ENCODE measurements at regions not wholly inside any gene's neighbourhood (a gene's known extent, or its start where the extent isn't known, plus 50 kb on each side); places are given as distances from the start of the nearest gene placed in this dataset.

DNA sequence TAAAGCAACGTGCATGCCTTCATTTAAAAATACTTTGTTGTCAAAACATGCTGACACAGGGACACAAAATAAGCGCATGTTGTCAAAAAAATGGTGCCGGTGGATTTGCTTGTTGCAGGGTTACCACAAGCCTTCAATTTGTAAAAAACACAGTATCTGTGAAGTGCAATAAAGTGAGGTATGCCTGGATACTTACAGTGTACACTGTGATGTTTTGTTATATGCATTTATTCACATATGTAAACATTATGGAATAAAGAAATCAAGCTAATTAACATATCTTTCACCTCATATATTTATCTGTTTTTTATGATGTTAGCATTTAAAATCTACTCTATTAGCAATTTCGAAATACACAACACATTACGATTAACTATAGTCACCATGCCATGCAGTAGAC lies 202.6 kb upstream of the FZD8 start:
- H3K36me3 ChIP-seq (ENCODE audit: control insufficient read depth in 2 of 2, extremely low read depth in 1 of 2, insufficient read depth in 2 of 2, low read length in 2 of 2), result no peaks in the 10 kb centered on the region
- no peaks in the 10 kb centered on the region for H3K9me1 ChIP-seq (replicated peaks; ENCODE audit: control insufficient read depth, extremely low read depth, insufficient read depth, low read length)
- H3K4me2 ChIP-seq (ENCODE audit: insufficient read depth, low read length), result no peak overlapping the region
- CTCF ChIA-PET, result interaction anchor here (1.0 to 1.7 kb wide), 4 partner anchors 18 to 205 kb away, joined by 3 to 5 read pairs (median 4); no protein-coding TSS in a partner anchor
- DNase-seq (ENCODE audit: low read depth, low spot score), result no peak
- TF ChIP-seq, protein P1, sequence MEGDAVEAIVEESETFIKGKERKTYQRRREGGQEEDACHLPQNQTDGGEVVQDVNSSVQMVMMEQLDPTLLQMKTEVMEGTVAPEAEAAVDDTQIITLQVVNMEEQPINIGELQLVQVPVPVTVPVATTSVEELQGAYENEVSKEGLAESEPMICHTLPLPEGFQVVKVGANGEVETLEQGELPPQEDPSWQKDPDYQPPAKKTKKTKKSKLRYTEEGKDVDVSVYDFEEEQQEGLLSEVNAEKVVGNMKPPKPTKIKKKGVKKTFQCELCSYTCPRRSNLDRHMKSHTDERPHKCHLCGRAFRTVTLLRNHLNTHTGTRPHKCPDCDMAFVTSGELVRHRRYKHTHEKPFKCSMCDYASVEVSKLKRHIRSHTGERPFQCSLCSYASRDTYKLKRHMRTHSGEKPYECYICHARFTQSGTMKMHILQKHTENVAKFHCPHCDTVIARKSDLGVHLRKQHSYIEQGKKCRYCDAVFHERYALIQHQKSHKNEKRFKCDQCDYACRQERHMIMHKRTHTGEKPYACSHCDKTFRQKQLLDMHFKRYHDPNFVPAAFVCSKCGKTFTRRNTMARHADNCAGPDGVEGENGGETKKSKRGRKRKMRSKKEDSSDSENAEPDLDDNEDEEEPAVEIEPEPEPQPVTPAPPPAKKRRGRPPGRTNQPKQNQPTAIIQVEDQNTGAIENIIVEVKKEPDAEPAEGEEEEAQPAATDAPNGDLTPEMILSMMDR (IDR thresholded peaks at IDR 0.05; ENCODE audit: extremely low read depth in 1 of 2, insufficient read depth in 1 of 2, low read depth in 1 of 2, low read length in 2 of 2), result no peak
- TF ChIP-seq, protein P2, sequence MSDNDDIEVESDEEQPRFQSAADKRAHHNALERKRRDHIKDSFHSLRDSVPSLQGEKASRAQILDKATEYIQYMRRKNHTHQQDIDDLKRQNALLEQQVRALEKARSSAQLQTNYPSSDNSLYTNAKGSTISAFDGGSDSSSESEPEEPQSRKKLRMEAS (IDR thresholded peaks at IDR 0.05; ENCODE audit: insufficient read depth, insufficient read length), result no peak
- no peak for TF ChIP-seq POLR2A (IDR thresholded peaks at IDR 0.05; ENCODE audit: low read depth, low read length)
- no peak for TF ChIP-seq GATA2 (IDR thresholded peaks at IDR 0.05; ENCODE audit: insufficient read depth, insufficient read length, low read depth, low read length)
- no peak for TF ChIP-seq EZH2 (IDR thresholded peaks at IDR 0.05; ENCODE audit: borderline replicate concordance, low read depth, low read length, severe bottlenecking)
- no peak for TF ChIP-seq FOS (IDR thresholded peaks at IDR 0.05; ENCODE audit: borderline replicate concordance, insufficient read depth, low read length)
- TF ChIP-seq MYC (IDR thresholded peaks at IDR 0.05; ENCODE audit: low read depth, low read length), result no peak
- H3K4me3 ChIP-seq (replicated peaks in 1 of 3; ENCODE audit: insufficient read depth in 1 of 3, low read depth in 1 of 3, low read length in 3 of 3), result no peak overlapping the region
- no TSS peak for BruUV-seq (replicated peaks)
- H2AFZ ChIP-seq (ENCODE audit: low read depth, low read length), result no peak overlapping the region
- no peaks in the 10 kb centered on the region for H3K9me3 ChIP-seq (replicated peaks; ENCODE audit: control insufficient read depth, insufficient read depth, low read length)
- dilution Hi-C loops (cut with MboI; ENCODE audit: extremely low pct_ligation_motif_present, low sequenced_read_pairs) (no loop called here), intact Hi-C loops (cut with micrococcal nuclease) (no loop called here)
- POLR2A ChIA-PET, result no interaction called here
- H3K79me2 ChIP-seq (ENCODE audit: control insufficient read depth, insufficient read depth, low read length), result no peaks in the 10 kb centered on the region
- no peaks in the 10 kb centered on the region for H4K20me1 ChIP-seq (replicated peaks; ENCODE audit: control insufficient read depth, extremely low read depth, insufficient read depth, low read length)
- H3K27me3 ChIP-seq (ENCODE audit: control insufficient read depth in 2 of 2, insufficient read depth in 2 of 2, low read length in 2 of 2), result no peaks in the 10 kb centered on the region
- FAIRE-seq, result no peak
- no peak overlapping the region for H3K9ac ChIP-seq (replicated peaks; ENCODE audit: extremely low read depth, insufficient read depth, low read length)
- no peaks in the 10 kb centered on the region for H3K4me1 ChIP-seq (ENCODE audit: control insufficient read depth, extremely low read depth, insufficient read depth, low read length)
- H3K27ac ChIP-seq (ENCODE audit: insufficient read depth, low read depth, low read length), result no peak overlapping the region

Measured in endothelial cell of umbilical vein (primary cell).